SU-DHL-6 (cell line): ENCODE measurements at regions not wholly inside any gene's neighbourhood (a gene's known extent, or its start where the extent isn't known, plus 50 kb on each side); places are given as distances from the start of the nearest gene placed in this dataset.

ENCODE experiments used
- H2AFZ ChIP-seq: fragments of 200-600 bp; sonication (generic); 2 replicates; pipeline ENCODE4 v1.6.1; 2014; ENCODE audit warnings: low read depth, mild to moderate bottlenecking, moderate library complexity, mixed read lengths, antibody characterized with exemption, low read length; ENCODE audit not compliant: severe bottlenecking
- H3F3A ChIP-seq: fragments of 200-600 bp; shearing (Covaris generic); 2 replicates; pipeline ENCODE4 v1.6.0; 2016; ENCODE audit warnings: antibody characterized with exemption, mild to moderate bottlenecking; ENCODE audit not compliant: insufficient read depth
- H3K27ac ChIP-seq: fragments of 200-600 bp; sonication (generic); 2 replicates; pipeline ENCODE4 v1.5.1; 2016; ENCODE audit warnings: low read depth, mild to moderate bottlenecking, low read length, moderate library complexity, mixed read lengths
- H3K27me3 ChIP-seq: fragments of 200-600 bp; sonication (generic), shearing (Covaris generic); 2 replicates; pipeline ENCODE4 v1.6.0; 2014; ENCODE audit warnings: mild to moderate bottlenecking, low read length
- H3K36me3 ChIP-seq: fragments of 200-600 bp; sonication (generic); 2 replicates; pipeline ENCODE4 v1.6.1; 2014; ENCODE audit warnings: mild to moderate bottlenecking, low read length, mixed read lengths
- H3K4me2 ChIP-seq: fragments of 300-600, 200-600 bp; shearing (Covaris generic), sonication (generic); 2 replicates; pipeline ENCODE4 v1.6.0; 2014; ENCODE audit warnings: low read length, low read depth, mild to moderate bottlenecking; ENCODE audit not compliant: poor library complexity, severe bottlenecking
- H3K4me3 ChIP-seq: fragments of 200-600 bp; sonication (generic); 2 replicates; pipeline ENCODE4 v1.5.1; 2014; ENCODE audit warnings: antibody characterized with exemption, low read length, mild to moderate bottlenecking, mixed read lengths; ENCODE audit not compliant: insufficient read depth, poor library complexity, severe bottlenecking
- H3K79me2 ChIP-seq: fragments of 200-600 bp; sonication (generic); 2 replicates; pipeline ENCODE4 v1.6.1; 2014; ENCODE audit warnings: mild to moderate bottlenecking, low read length, moderate library complexity; ENCODE audit not compliant: insufficient read depth
- H3K9ac ChIP-seq: fragments of 200-600 bp; sonication (generic); 2 replicates; pipeline ENCODE4 v1.7.0; 2014; ENCODE audit warnings: mild to moderate bottlenecking, low read length
- H3K9me2 ChIP-seq: fragments of 200-600 bp; sonication (generic); replicated peaks from 2 replicates; pipeline ENCODE4 v1.6.1; 2014; ENCODE audit warnings: low read length; ENCODE audit not compliant: insufficient read depth
- H3K9me3 ChIP-seq: fragments of 200-600 bp; sonication (generic); 2 replicates; pipeline ENCODE4 v1.6.1; 2014; ENCODE audit warnings: low read length, mixed read lengths; ENCODE audit not compliant: insufficient read depth
- H4K20me1 ChIP-seq: fragments of 200-600 bp; sonication (generic); 2 replicates; pipeline ENCODE4 v1.6.1; 2014; ENCODE audit warnings: low read depth, mild to moderate bottlenecking, antibody characterized with exemption, low read length, moderate library complexity, mixed read lengths
- EZH2phosphoT487 ChIP-seq: fragments of 200-600 bp; sonication (generic), shearing (Covaris generic); conservative IDR thresholded peaks from 2 replicates; pipeline ENCODE4 v1.6.1; 2018; ENCODE audit warnings: mild to moderate bottlenecking, antibody characterized with exemption, low read length, moderate library complexity, mixed read lengths
- TF ChIP-seq, protein P1 (sequence below): fragments of 200-600 bp; sonication (generic); IDR thresholded peaks from one replicate; pipeline ENCODE4 v1.5.1; 2017; ENCODE audit warnings: antibody characterized with exemption, mild to moderate bottlenecking, low read length, moderate library complexity; ENCODE audit not compliant: insufficient read depth, poor library complexity, severe bottlenecking

DNA sequence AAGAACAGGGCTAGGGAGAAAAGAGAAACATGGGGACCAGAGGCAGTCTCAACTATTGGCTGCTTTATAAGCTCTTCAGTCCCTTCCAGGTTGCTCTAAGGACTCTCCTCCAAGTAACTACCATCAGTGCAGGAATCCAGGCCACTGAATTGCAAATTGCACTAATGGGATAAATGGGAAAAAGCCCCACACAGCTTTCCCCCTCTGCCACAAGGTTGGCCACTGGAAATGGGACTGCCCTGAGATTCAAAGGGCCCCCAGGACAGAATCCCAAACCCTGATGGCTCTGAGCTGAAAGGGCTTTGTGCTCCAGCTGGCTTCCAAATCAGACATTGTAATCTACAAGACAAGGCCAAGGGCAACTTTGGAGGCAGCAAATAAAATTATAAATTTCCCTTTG is 633.2 kb downstream of the ACTR3B start:
- Histone ChIP-seq H3K36me3 (no peaks in the 10 kb centered on the region), H3K9me3 (0 out of 2 replicates have a peak, but pooled peaks cover 4% of the 10 kb centered on the region)
- TF ChIP-seq, protein P1, sequence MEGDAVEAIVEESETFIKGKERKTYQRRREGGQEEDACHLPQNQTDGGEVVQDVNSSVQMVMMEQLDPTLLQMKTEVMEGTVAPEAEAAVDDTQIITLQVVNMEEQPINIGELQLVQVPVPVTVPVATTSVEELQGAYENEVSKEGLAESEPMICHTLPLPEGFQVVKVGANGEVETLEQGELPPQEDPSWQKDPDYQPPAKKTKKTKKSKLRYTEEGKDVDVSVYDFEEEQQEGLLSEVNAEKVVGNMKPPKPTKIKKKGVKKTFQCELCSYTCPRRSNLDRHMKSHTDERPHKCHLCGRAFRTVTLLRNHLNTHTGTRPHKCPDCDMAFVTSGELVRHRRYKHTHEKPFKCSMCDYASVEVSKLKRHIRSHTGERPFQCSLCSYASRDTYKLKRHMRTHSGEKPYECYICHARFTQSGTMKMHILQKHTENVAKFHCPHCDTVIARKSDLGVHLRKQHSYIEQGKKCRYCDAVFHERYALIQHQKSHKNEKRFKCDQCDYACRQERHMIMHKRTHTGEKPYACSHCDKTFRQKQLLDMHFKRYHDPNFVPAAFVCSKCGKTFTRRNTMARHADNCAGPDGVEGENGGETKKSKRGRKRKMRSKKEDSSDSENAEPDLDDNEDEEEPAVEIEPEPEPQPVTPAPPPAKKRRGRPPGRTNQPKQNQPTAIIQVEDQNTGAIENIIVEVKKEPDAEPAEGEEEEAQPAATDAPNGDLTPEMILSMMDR = no peak
- no peak for TF ChIP-seq EZH2phosphoT487

DNA sequence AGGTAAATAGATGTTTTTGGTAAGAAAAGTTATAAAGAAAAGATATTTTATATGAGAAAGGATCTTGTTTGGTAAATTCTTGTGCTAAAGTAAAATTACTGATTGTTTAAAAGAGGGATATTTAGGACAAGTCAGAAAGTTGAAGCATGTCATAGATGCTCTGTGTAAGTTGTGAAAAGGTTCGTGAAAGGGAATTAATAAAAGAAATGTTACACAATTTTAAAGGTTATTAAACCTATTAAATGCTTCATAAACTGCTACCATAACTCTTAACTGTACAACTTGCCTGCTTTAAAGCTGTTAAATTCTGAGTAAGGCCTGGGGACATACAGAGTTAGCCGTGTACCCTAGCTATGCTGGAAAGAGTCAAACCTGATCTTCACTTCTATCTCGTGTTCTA is 634.1 kb downstream of the ACTR3B start:
- Histone ChIP-seq H4K20me1 (no peaks in the 10 kb centered on the region), H3K27ac (no peak overlapping the region), H3K4me2 (no peak overlapping the region), H3K9me3 (0 out of 2 replicates have a peak, but pooled peaks cover 4% of the 10 kb centered on the region), H3K4me3 (no peak overlapping the region), H3F3A (no peaks in the 10 kb centered on the region), H3K36me3 (no peaks in the 10 kb centered on the region), H3K9me2 (no peaks in the 10 kb centered on the region), H3K79me2 (no peaks in the 10 kb centered on the region), H3K27me3 (no peaks in the 10 kb centered on the region), H3K9ac (no peak overlapping the region), H2AFZ (no peak overlapping the region)
- no peak for TF ChIP-seq EZH2phosphoT487
- TF ChIP-seq, protein P1 = no peak

More for the DNA sequence above, 633.2 kb downstream of the ACTR3B start:
- Histone ChIP-seq H3K9me2 (no peaks in the 10 kb centered on the region), H3K4me3 (no peak overlapping the region), H3K27me3 (no peaks in the 10 kb centered on the region), H3K27ac (no peak overlapping the region), H4K20me1 (no peaks in the 10 kb centered on the region), H3K4me2 (no peak overlapping the region), H3F3A (no peaks in the 10 kb centered on the region), H2AFZ (no peak overlapping the region), H3K79me2 (no peaks in the 10 kb centered on the region), H3K9ac (no peak overlapping the region)

DNA sequence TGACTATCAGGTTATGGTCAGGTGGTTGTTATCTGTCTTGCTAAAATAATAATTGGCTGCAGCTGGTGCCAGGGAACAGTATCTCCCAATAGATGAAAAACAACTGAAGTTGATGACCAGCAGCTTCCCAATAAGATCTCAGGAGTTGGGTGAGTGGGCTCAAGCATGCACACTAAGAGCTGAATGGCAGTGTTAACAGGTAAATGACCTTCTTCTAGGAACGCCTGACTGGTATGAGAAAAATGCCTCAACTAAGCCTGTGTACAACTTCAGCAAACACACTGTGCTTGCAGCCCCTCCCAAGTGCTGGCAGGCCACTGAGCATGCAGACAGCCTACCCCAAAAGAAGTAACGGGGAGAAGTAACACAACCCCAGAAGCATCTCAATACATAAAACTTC is 636.9 kb downstream of the ACTR3B start:
- no peaks in the 10 kb centered on the region for H3K36me3 ChIP-seq
- no peak overlapping the region for H3K27ac ChIP-seq
- H3K27me3 ChIP-seq = no peaks in the 10 kb centered on the region
- H3K9ac ChIP-seq = no peak overlapping the region
- TF ChIP-seq, protein P1 = no peak
- no peak for TF ChIP-seq EZH2phosphoT487
- no peaks in the 10 kb centered on the region for H3K79me2 ChIP-seq
- no peak overlapping the region for H2AFZ ChIP-seq
- no peaks in the 10 kb centered on the region for H4K20me1 ChIP-seq
- H3F3A ChIP-seq = no peaks in the 10 kb centered on the region
- no peak overlapping the region for H3K4me2 ChIP-seq
- no peak overlapping the region for H3K4me3 ChIP-seq
- no peaks in the 10 kb centered on the region for H3K9me2 ChIP-seq
- 0 out of 2 replicates have a peak, but pooled peaks cover 4% of the 10 kb centered on the region for H3K9me3 ChIP-seq

DNA sequence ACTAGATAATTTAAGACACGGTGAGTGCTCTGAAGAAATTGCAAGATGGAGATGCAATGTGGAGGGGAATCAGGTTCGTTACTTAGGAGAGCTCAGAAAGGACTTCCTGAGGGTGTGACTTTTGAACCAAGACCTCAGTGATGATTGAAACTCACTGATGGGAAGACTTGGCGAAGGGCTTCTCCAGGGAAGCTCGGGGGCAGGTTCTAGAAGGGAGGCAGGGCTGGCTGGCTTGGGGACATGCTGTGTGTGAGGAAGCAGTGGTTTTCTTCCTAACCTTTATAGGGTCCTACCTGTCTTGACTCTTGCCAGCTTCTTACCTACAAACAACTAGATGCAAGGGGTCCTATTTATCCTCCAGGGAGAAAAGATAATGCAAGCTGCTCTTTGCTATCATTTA is 637.9 kb downstream of the ACTR3B start:
- H3K9ac ChIP-seq = no peak overlapping the region
- no peaks in the 10 kb centered on the region for H3F3A ChIP-seq

More for the DNA sequence above, 637.9 kb downstream of the ACTR3B start:
- Histone ChIP-seq H3K27ac (no peak overlapping the region), H3K9me3 (0 out of 2 replicates have a peak, but pooled peaks cover 4% of the 10 kb centered on the region), H3K79me2 (no peaks in the 10 kb centered on the region), H3K4me3 (no peak overlapping the region), H3K9me2 (no peaks in the 10 kb centered on the region), H2AFZ (no peak overlapping the region), H3K27me3 (no peaks in the 10 kb centered on the region), H3K36me3 (no peaks in the 10 kb centered on the region), H4K20me1 (no peaks in the 10 kb centered on the region), H3K4me2 (no peak overlapping the region)
- TF ChIP-seq EZH2phosphoT487 = no peak
- TF ChIP-seq, protein P1 = no peak
